Gastrocnemius medialis (tissue), 4 donors: ENCODE measurements at regions not wholly inside any gene's neighbourhood (a gene's known extent, or its start where the extent isn't known, plus 50 kb on each side); places are given as distances from the start of the nearest gene placed in this dataset.

Experiments used
- ATAC-seq, 2 donors: fragments of 150-250 bp; one replicate each; pipeline ENCODE4 v1.9.1; 2016
- DNase-seq, 2 donors: peaks; one replicate each; pipeline ENCODE4 v3.0.0-alpha.2; 2019
- H3K27ac ChIP-seq, 4 donors: fragments of 200-600 bp; sonication (generic); 1 replicate in 1 of 4; 2 replicates in 3 of 4; pipeline ENCODE4 v1.5.1; 2016 to 2018; ENCODE audit warnings: mild to moderate bottlenecking in 2 of 4, moderate library complexity in 1 of 4
- H3K27me3 ChIP-seq, 3 donors: fragments of 200-600 bp; sonication (generic) in 2 of 3; 1 replicate in 1 of 3; 2 replicates in 2 of 3; pipeline versions ENCODE4 v1.5.1 to v1.6.0; 2016 to 2019; ENCODE audit warnings: mild to moderate bottlenecking in 1 of 3, moderate library complexity in 1 of 3
- H3K36me3 ChIP-seq, 2 donors: fragments of 200-600 bp; sonication (generic) in 1 of 2; one replicate each; pipeline ENCODE4 v1.5.1; 2017 to 2018
- H3K4me1 ChIP-seq, 2 donors: fragments of 200-600 bp; sonication (generic) in 1 of 2; one replicate each; pipeline ENCODE4 v1.5.1; 2016 to 2017; ENCODE audit warnings: mild to moderate bottlenecking in 2 of 2
- H3K4me3 ChIP-seq, 4 donors: fragments of 200-600 bp; sonication (generic) in 3 of 4; 1 replicate in 1 of 4; 2 replicates in 3 of 4; pipeline ENCODE4 v1.5.1; 2016 to 2019; ENCODE audit warnings: mild to moderate bottlenecking in 2 of 4
- H3K9me3 ChIP-seq, 3 donors: fragments of 200-600 bp; sonication (generic) in 2 of 3; 1 replicate in 1 of 3; 2 replicates in 2 of 3; pipeline ENCODE4 v1.5.1; 2016 to 2019
- CTCF ChIP-seq, 5 experiments: fragments of 450-650 bp in 3 of 5; fragments of 200-600 bp in 2 of 5; sonication (generic) in 2 of 5; IDR thresholded peaks in 4 of 5; conservative IDR thresholded peaks in 1 of 5; 1 replicate in 4 of 5; 2 replicates in 1 of 5; pipeline ENCODE4 v1.5.1; 2016 to 2019; ENCODE audit warnings: antibody characterized with exemption in 5 of 5, mild to moderate bottlenecking in 3 of 5, moderate library complexity in 3 of 5
- POLR2A ChIP-seq, 2 donors: fragments of 450-650 bp; IDR thresholded peaks; one replicate each; pipeline ENCODE4 v1.6.1; 2017; ENCODE audit warnings: antibody characterized with exemption in 2 of 2, mild to moderate bottlenecking in 2 of 2, moderate library complexity in 2 of 2
- in situ Hi-C, 4 donors: fragments of 200-750 bp; cut with MboI; loops; one replicate each; pipeline versions ENCODE4 v1.15.0 to v1.8.0; 2017; ENCODE audit warnings: low sequenced_read_pairs in 4 of 4
- intact Hi-C: fragments of 100-400 bp; cut with DNase I; formaldehyde crosslinking; loops from one replicate; pipeline ENCODE4 v1.15.1; 2023; ENCODE audit warnings: low total_unique reads

DNA sequence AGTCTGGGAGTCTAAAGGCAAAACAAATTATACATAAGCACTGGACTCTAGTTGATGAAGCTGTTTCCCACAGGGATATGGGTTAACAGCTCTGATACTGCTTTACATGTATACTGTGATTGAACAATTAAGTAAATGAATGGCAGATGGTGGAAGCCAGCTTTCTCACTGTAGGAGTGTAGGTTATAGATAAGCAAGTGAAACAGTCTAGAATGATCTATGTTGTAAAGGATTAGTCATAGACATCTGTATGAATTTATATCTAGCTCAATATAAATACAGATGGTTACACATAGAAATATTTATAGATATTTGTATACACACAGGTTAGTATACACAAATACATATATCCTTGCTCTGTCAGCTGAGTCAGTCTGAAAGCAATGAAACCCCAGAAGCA lies 276.1 kb downstream of the PPARGC1A start:
- intact Hi-C loops (loop anchor here (10.0 kb wide), 1 partner anchor 249 kb away; no protein-coding TSS in a partner anchor), in situ Hi-C loops (no loop called here)
- no peak overlapping the region for H3K27ac ChIP-seq
- no peaks in the 10 kb centered on the region for H3K4me1 ChIP-seq
- H3K9me3 ChIP-seq, result no peaks in the 10 kb centered on the region
- TF ChIP-seq CTCF (IDR thresholded peaks at IDR 0.05 in 4 of 5, conservative IDR thresholded peaks at IDR 0.05 in 1 of 5) (no peak), POLR2A (IDR thresholded peaks at IDR 0.05) (no peak)
- H3K36me3 ChIP-seq, result no peaks in the 10 kb centered on the region
- DNase-seq (no peak), ATAC-seq (no peak)
- H3K4me3 ChIP-seq, result no peak overlapping the region
- no peaks in the 10 kb centered on the region for H3K27me3 ChIP-seq

- Histone ChIP-seq H3K27me3 (no peaks in the 10 kb centered on the region), H3K4me1 (no peaks in the 10 kb centered on the region), H3K27ac (no peak overlapping the region), H3K4me3 (no peak overlapping the region), H3K36me3 (no peaks in the 10 kb centered on the region), H3K9me3 (no peaks in the 10 kb centered on the region)
- ATAC-seq (no peak), DNase-seq (no peak)
- TF ChIP-seq CTCF (IDR thresholded peaks at IDR 0.05 in 4 of 5, conservative IDR thresholded peaks at IDR 0.05 in 1 of 5), result no peak
- no peak for TF ChIP-seq POLR2A (IDR thresholded peaks at IDR 0.05)
- in situ Hi-C loops (no loop called here), intact Hi-C loops (no loop called here)
Measured at GRCh38 chr4:23602720-23603119, 287.1 kb downstream of the PPARGC1A start.

DNA sequence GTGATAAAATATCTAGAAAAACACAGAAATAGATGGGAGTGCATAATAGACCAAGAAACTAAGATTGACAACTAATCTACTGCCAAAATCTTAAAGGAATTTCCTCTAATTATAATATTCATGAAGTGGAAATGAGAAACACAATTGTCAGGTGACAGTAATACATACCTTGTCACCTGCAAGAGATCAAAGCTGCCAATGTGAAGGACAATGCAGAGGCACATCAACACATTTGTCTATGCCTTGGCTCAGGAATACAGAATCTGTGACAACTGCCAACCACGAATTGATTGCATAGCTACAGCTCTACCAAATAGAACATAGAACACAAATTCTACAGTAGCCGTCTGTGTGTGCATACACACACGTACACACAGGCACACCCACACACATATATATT lies 295.7 kb downstream of the PPARGC1A start:
- H3K4me1 ChIP-seq, result no peaks in the 10 kb centered on the region
- in situ Hi-C loops, result no loop called here
- H3K27me3 ChIP-seq, result no peaks in the 10 kb centered on the region
- no peaks in the 10 kb centered on the region for H3K9me3 ChIP-seq
- no peak overlapping the region for H3K4me3 ChIP-seq
- H3K36me3 ChIP-seq, result no peaks in the 10 kb centered on the region
- DNase-seq (no peak), ATAC-seq (no peak)
- TF ChIP-seq CTCF (IDR thresholded peaks at IDR 0.05 in 4 of 5, conservative IDR thresholded peaks at IDR 0.05 in 1 of 5) (no peak), POLR2A (IDR thresholded peaks at IDR 0.05) (no peak)
- intact Hi-C loops, result no loop called here
- H3K27ac ChIP-seq, result no peak overlapping the region

DNA sequence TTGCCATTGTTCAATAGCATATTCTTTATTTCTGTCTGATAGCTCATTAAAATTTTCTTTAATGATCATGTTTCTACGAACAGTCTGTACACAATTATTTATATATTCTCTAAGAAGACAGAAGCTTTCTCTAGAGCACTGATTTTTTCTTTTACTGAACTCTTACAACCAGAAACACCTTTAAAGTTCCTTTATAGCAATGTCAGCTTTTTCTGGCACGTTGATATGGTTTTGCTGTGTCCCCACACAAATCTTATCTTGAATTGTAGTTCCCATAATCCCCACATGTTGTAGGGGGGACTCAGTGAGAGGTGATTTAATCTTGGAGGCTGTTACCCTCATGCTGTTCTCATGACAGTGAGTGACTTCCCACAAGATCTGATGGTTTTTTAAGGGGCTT lies 299.4 kb downstream of the PPARGC1A start:
- Histone ChIP-seq H3K36me3 (no peaks in the 10 kb centered on the region), H3K9me3 (no peaks in the 10 kb centered on the region), H3K4me1 (no peaks in the 10 kb centered on the region), H3K27me3 (no peaks in the 10 kb centered on the region), H3K4me3 (no peak overlapping the region), H3K27ac (no peak overlapping the region)
- in situ Hi-C loops (no loop called here), intact Hi-C loops (no loop called here)
- no peak for TF ChIP-seq CTCF (IDR thresholded peaks at IDR 0.05 in 4 of 5, conservative IDR thresholded peaks at IDR 0.05 in 1 of 5)
- TF ChIP-seq POLR2A (IDR thresholded peaks at IDR 0.05), result no peak
- no peak for ATAC-seq
- DNase-seq, result no peak

GRCh38 chr4:23584024-23584423 lies 305.8 kb downstream of the PPARGC1A start:
- TF ChIP-seq POLR2A (IDR thresholded peaks at IDR 0.05) (no peak), CTCF (IDR thresholded peaks at IDR 0.05 in 4 of 5, conservative IDR thresholded peaks at IDR 0.05 in 1 of 5) (no peak)
- DNase-seq (no peak), ATAC-seq (no peak)
- H3K4me3 ChIP-seq, result no peak overlapping the region
- in situ Hi-C loops, result loop anchor here in 1 of 4 donors (10.0 kb wide), 1 partner anchor 219 kb away; no protein-coding TSS in a partner anchor
- no peaks in the 10 kb centered on the region for H3K36me3 ChIP-seq
- intact Hi-C loops, result loop anchor here (10.0 kb wide), 1 partner anchor 219 kb away; no protein-coding TSS in a partner anchor
- H3K4me1 ChIP-seq, result peaks cover 17 to 19% of the 10 kb centered on the region in 2 donors
- H3K27me3 ChIP-seq, result no peaks in the 10 kb centered on the region
- no peak overlapping the region for H3K27ac ChIP-seq
- no peaks in the 10 kb centered on the region for H3K9me3 ChIP-seq
